ENCODE measurements at regions not wholly inside any gene's neighbourhood (a gene's known extent, or its start where the extent isn't known, plus 50 kb on each side); places are given as distances from the start of the nearest gene placed in this dataset.

DNA sequence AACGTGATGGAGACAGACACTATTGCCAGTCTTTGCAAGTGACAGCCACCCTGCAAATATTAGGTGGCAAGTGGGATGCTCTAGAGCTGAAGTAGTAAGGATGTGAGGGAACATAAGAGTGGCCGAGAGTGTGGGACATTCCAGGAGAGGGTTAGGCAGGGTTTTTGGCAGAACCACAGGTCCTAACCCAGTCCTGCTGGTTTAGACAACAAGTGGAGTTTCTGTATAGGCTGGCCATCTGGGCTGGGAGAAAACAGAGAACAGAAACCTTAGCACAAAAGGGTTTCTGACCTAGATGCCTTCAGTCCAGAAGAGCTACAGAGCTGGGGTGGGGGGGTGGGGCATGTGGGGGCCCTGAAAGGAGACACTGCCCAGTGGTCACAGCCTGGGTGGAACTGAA is 107.4 kb downstream of the TMEM174 start:
- TF ChIP-seq, protein P1, sequence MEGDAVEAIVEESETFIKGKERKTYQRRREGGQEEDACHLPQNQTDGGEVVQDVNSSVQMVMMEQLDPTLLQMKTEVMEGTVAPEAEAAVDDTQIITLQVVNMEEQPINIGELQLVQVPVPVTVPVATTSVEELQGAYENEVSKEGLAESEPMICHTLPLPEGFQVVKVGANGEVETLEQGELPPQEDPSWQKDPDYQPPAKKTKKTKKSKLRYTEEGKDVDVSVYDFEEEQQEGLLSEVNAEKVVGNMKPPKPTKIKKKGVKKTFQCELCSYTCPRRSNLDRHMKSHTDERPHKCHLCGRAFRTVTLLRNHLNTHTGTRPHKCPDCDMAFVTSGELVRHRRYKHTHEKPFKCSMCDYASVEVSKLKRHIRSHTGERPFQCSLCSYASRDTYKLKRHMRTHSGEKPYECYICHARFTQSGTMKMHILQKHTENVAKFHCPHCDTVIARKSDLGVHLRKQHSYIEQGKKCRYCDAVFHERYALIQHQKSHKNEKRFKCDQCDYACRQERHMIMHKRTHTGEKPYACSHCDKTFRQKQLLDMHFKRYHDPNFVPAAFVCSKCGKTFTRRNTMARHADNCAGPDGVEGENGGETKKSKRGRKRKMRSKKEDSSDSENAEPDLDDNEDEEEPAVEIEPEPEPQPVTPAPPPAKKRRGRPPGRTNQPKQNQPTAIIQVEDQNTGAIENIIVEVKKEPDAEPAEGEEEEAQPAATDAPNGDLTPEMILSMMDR (IDR thresholded peaks at IDR 0.05): no peak
- no peak for TF ChIP-seq EP300 (IDR thresholded peaks at IDR 0.05)

Data from ovary (tissue), 3 donors.